HCT116 (cell line): ENCODE measurements at regions not wholly inside any gene's neighbourhood (a gene's known extent, or its start where the extent isn't known, plus 50 kb on each side); places are given as distances from the start of the nearest gene placed in this dataset.

ENCODE experiments used
- ATAC-seq: fragments of 200-7000 bp; cut with Tn5 transposase; 2 replicates; pipeline ENCODE4 v1.9.1; 2020; ENCODE audit warnings: mild to moderate bottlenecking, moderate library complexity
- BruUV-seq: library from RNA; stranded (reverse); fragments of 400-500 nt; replicated peaks from 2 replicates; lab custom pipeline; 2021; lab: Mats Ljungman, UMichigan
- CTCF ChIA-PET: fragments of 300-600 bp; sonication (Branson Sonifier 250); formaldehyde crosslinking; loops from one replicate; lab custom pipeline; 2021; ENCODE audit warnings: antibody characterized with exemption; lab: Charles Lee
- POLR2A ChIA-PET: fragments of 300-600, 350-600 bp; sonication (Branson Sonifier 250); formaldehyde crosslinking; loops from one replicate; lab custom pipeline; 2021; ENCODE audit warnings: antibody characterized with exemption; lab: Charles Lee
- RAD21 ChIA-PET, 2 experiments: fragments of 300-600 bp; sonication (Branson Sonifier 250); formaldehyde crosslinking; loops; one replicate each; lab custom pipeline; 2023; ENCODE audit warnings: low total read pairs in 2 of 2; ENCODE audit not compliant: uncharacterized antibody in 2 of 2, unreplicated experiment in 2 of 2, low non-redundant PET in 1 of 2; lab: Charles Lee
- DNase-seq: peaks from one replicate; pipeline ENCODE4 v3.0.0-alpha.2; 2010; ENCODE audit warnings: low read depth, low spot score
- H2AFZ ChIP-seq: fragments of 200-600 bp; shearing (Covaris generic), sonication (generic); 2 replicates; pipeline ENCODE4 v1.6.1; 2017; ENCODE audit warnings: low read depth, mixed run types, mixed read lengths, antibody characterized with exemption, low read length; ENCODE audit not compliant: poor library complexity, severe bottlenecking
- H3K27ac ChIP-seq: 2 replicates; pipeline ENCODE4 v1.5.1; 2012; ENCODE audit warnings: low read depth, low read length
- H3K27me3 ChIP-seq: fragments of 200-600 bp; sonication (generic); 2 replicates; pipeline ENCODE4 v1.6.1; 2016; ENCODE audit warnings: mixed run types, low read length, mixed read lengths; ENCODE audit not compliant: insufficient read depth
- H3K36me3 ChIP-seq, 2 experiments: fragments of 200-500 bp in 1 of 2; fragments of 200-600 bp in 1 of 2; sonication (Bioruptor generic) in 1 of 2; sonication (generic) in 1 of 2; 2 replicates each; pipeline versions ENCODE4 v1.5.1 to v1.6.1; 2014 to 2016; ENCODE audit warnings: low read length in 2 of 2, inconsistent platforms in 1 of 2, mixed read lengths in 1 of 2, mixed run types in 1 of 2; ENCODE audit not compliant: insufficient read depth in 2 of 2, control insufficient read depth in 1 of 2
- H3K4me1 ChIP-seq, 2 experiments: fragments of 200-600 bp in 1 of 2; sonication (generic) in 1 of 2; 2 replicates each; pipeline versions ENCODE4 v1.5.1 to v1.6.1; 2012 to 2017; ENCODE audit warnings: low read length in 2 of 2, inconsistent platforms in 1 of 2, mild to moderate bottlenecking in 1 of 2, mixed read lengths in 1 of 2, mixed run types in 1 of 2, moderate library complexity in 1 of 2; ENCODE audit not compliant: insufficient read depth in 2 of 2, control insufficient read depth in 1 of 2
- H3K4me2 ChIP-seq: fragments of 200-600 bp; sonication (generic); 2 replicates; pipeline ENCODE4 v1.6.1; 2017; ENCODE audit warnings: mixed run types, low read length, mixed read lengths
- H3K4me3 ChIP-seq, 2 experiments: fragments of 200-600 bp in 1 of 2; sonication (generic) in 1 of 2; replicated peaks in 1 of 2; 2 replicates each; pipeline ENCODE4 v1.5.1; 2011 to 2016; ENCODE audit warnings: low read length in 2 of 2, control low read depth in 1 of 2, low read depth in 1 of 2, mild to moderate bottlenecking in 1 of 2, mixed read lengths in 1 of 2, mixed run types in 1 of 2
- H3K79me2 ChIP-seq: fragments of 200-600 bp; sonication (generic); 2 replicates; pipeline ENCODE4 v1.6.1; 2017; ENCODE audit warnings: mild to moderate bottlenecking, mixed run types, low read length, moderate library complexity, mixed read lengths; ENCODE audit not compliant: insufficient read depth
- H3K9ac ChIP-seq: fragments of 200-600 bp; sonication (generic); 2 replicates; pipeline ENCODE4 v1.6.1; 2016; ENCODE audit warnings: low read length, mixed read lengths
- H3K9me2 ChIP-seq: fragments of 200-600 bp; sonication (generic), shearing (Covaris generic); 2 replicates; pipeline ENCODE4 v1.6.1; 2017; ENCODE audit warnings: mixed run types, mild to moderate bottlenecking, moderate library complexity; ENCODE audit not compliant: insufficient read depth
- H3K9me3 ChIP-seq, 2 experiments: fragments of 200-500 bp in 1 of 2; fragments of 200-600 bp in 1 of 2; sonication (Bioruptor generic) in 1 of 2; sonication (generic) in 1 of 2; 2 replicates each; pipeline ENCODE4 v1.6.1; 2014 to 2017; ENCODE audit warnings: low read length in 2 of 2, mixed read lengths in 2 of 2, inconsistent platforms in 1 of 2, low read depth in 1 of 2, mild to moderate bottlenecking in 1 of 2, mixed run types in 1 of 2, moderate library complexity in 1 of 2; ENCODE audit not compliant: control insufficient read depth in 1 of 2, insufficient read depth in 1 of 2
- H4K20me1 ChIP-seq: fragments of 200-600 bp; sonication (generic), shearing (Covaris generic); 2 replicates; pipeline ENCODE4 v1.6.1; 2017; ENCODE audit warnings: mixed run types, mild to moderate bottlenecking, moderate library complexity; ENCODE audit not compliant: insufficient read depth
- CBX3 ChIP-seq: IDR thresholded peaks from 2 replicates; pipeline ENCODE4 v1.6.1; 2012; ENCODE audit warnings: low read depth
- CTCF ChIP-seq, 3 experiments: fragments of 200-600 bp in 1 of 3; sonication (generic) in 1 of 3; IDR thresholded peaks in 2 of 3; conservative IDR thresholded peaks in 1 of 3; 2 replicates each; pipeline ENCODE4 v1.5.1; 2012 to 2017; ENCODE audit warnings: low read depth in 2 of 3, low read length in 2 of 3, antibody characterized with exemption in 1 of 3, borderline replicate concordance in 1 of 3, control low read depth in 1 of 3, mild to moderate bottlenecking in 1 of 3, mixed read lengths in 1 of 3, mixed run types in 1 of 3, moderate library complexity in 1 of 3; ENCODE audit not compliant: insufficient read depth in 1 of 3
- EGR1 ChIP-seq: IDR thresholded peaks from 2 replicates; pipeline ENCODE4 v1.6.1; 2012; ENCODE audit warnings: low read depth
- ELF1 ChIP-seq: IDR thresholded peaks from 2 replicates; pipeline ENCODE4 v1.6.1; 2012; ENCODE audit warnings: low read depth, borderline replicate concordance
- EZH2 ChIP-seq: fragments of 200-600 bp; sonication (generic); IDR thresholded peaks from 2 replicates; pipeline ENCODE4 v1.6.1; 2017; ENCODE audit warnings: antibody characterized with exemption, mixed run types
- EZH2phosphoT487 ChIP-seq: fragments of 200-600 bp; IDR thresholded peaks from 2 replicates; pipeline ENCODE4 v1.6.1; 2018; ENCODE audit warnings: antibody characterized with exemption, borderline replicate concordance
- JUND ChIP-seq: IDR thresholded peaks from 2 replicates; pipeline ENCODE4 v1.6.1; 2012
- POLR2AphosphoS5 ChIP-seq: IDR thresholded peaks from 2 replicates; pipeline ENCODE4 v1.6.1; 2011; ENCODE audit warnings: mild to moderate bottlenecking, low read depth, low read length, moderate library complexity
- RAD21 ChIP-seq: IDR thresholded peaks from 2 replicates; pipeline ENCODE4 v1.6.1; 2012; ENCODE audit warnings: low read depth, mild to moderate bottlenecking
- SIN3A ChIP-seq: IDR thresholded peaks from 2 replicates; pipeline ENCODE4 v1.6.1; 2012; ENCODE audit warnings: low read depth
- TCF7L2 ChIP-seq: IDR thresholded peaks from 2 replicates; pipeline ENCODE4 v1.7.0; 2011; ENCODE audit warnings: borderline replicate concordance, inconsistent platforms; ENCODE audit not compliant: insufficient read depth, insufficient read length; ENCODE audit errors: extremely low read depth
- ZFX ChIP-seq: fragments of 450-650 bp; IDR thresholded peaks from 2 replicates; pipeline ENCODE4 v1.6.1; 2017
- ZNF274 ChIP-seq: fragments of 200-500 bp; sonication (Bioruptor generic); IDR thresholded peaks from 2 replicates; pipeline ENCODE4 v1.6.1; 2014; ENCODE audit warnings: mild to moderate bottlenecking, low read depth, low read length, inconsistent platforms
- intact Hi-C: fragments of 100-400 bp; cut with micrococcal nuclease; formaldehyde crosslinking; loops from 2 replicates; pipeline ENCODE4 v1.10.0; 2022
- TF ChIP-seq, protein P1 (sequence below): IDR thresholded peaks from 2 replicates; pipeline ENCODE4 v1.6.1; 2012

DNA sequence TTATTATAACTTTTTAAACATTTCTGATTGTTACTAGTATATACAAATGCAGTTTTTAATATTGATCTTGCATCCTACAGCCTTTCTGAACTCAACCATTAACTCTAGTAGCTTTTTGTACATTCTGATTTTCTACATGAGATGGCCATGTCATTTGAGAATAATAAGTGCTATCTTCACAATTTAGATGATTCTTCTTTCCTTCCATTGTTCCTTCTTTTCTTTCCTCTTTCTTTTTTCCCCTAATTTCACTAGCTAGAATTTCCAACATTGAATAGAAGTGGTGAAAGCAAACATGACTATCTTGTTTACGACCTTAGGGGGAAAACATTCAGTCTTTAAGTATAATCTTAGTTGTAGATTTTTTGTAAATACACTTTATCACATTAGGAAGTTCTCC, 128.2 kb upstream of the PRSS16 start:
- intact Hi-C loops: no loop called here
- CTCF ChIA-PET: no interaction called here
- Histone ChIP-seq H4K20me1 (no peaks in the 10 kb centered on the region), H3K27ac (no peak overlapping the region), H3K36me3 (no peaks in the 10 kb centered on the region), H3K9me3 (no peaks in the 10 kb centered on the region), H3K4me2 (no peak overlapping the region), H2AFZ (no peak overlapping the region), H3K9me2 (no peaks in the 10 kb centered on the region), H3K4me1 (peaks cover 0 to 9% of the 10 kb centered on the region in 2 experiments; a peak in 2 of 4 replicates), H3K27me3 (no peaks in the 10 kb centered on the region), H3K79me2 (no peaks in the 10 kb centered on the region), H3K9ac (no peak overlapping the region), H3K4me3 (no peak overlapping the region)
- no peak for DNase-seq
- POLR2A ChIA-PET: no interaction called here
- BruUV-seq: no TSS peak
- ATAC-seq: no peak
- RAD21 ChIA-PET: interaction anchor here in 1 of 2 experiments (0.5 kb wide), 1 partner anchor 38 kb away, joined by 3 read pairs; no protein-coding TSS in a partner anchor
- no peak for TF ChIP-seq EGR1
- TF ChIP-seq POLR2AphosphoS5: no peak
- TF ChIP-seq RAD21: no peak
- no peak for TF ChIP-seq EZH2phosphoT487
- TF ChIP-seq ZFX: no peak

GRCh38 chr6:27119761-27120160, 127.7 kb upstream of the PRSS16 start:
- Histone ChIP-seq H3K4me2 (no peak overlapping the region), H3K27me3 (no peaks in the 10 kb centered on the region)
- TF ChIP-seq POLR2AphosphoS5 (no peak), JUND (no peak), ELF1 (no peak), SIN3A (no peak), TCF7L2 (no peak), EZH2phosphoT487 (no peak), CTCF (IDR thresholded peaks at IDR 0.05 in 2 of 3, conservative IDR thresholded peaks at IDR 0.05 in 1 of 3; ENCODE audit: borderline replicate concordance in 1 of 3, insufficient read depth in 1 of 3, low read depth in 2 of 3, low read length in 2 of 3) (no peak), EZH2 (no peak), ZFX (no peak), ZNF274 (no peak), CBX3 (no peak)
- TF ChIP-seq, protein P1, sequence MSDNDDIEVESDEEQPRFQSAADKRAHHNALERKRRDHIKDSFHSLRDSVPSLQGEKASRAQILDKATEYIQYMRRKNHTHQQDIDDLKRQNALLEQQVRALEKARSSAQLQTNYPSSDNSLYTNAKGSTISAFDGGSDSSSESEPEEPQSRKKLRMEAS: no peak
- TF ChIP-seq, all 23 proteins: peak for 0
- Histone ChIP-seq H2AFZ (no peak overlapping the region), H4K20me1 (no peaks in the 10 kb centered on the region), H3K36me3 (no peaks in the 10 kb centered on the region), H3K79me2 (no peaks in the 10 kb centered on the region), H3K4me1 (peaks cover 0 to 7% of the 10 kb centered on the region in 2 experiments; a peak in 2 of 4 replicates), H3K9me2 (no peaks in the 10 kb centered on the region), H3K9me3 (no peaks in the 10 kb centered on the region), H3K4me3 (no peak overlapping the region), H3K9ac (no peak overlapping the region), H3K27ac (no peak overlapping the region)
- ATAC-seq (no peak), DNase-seq (no peak)
- POLR2A ChIA-PET: no interaction called here
- intact Hi-C loops: no loop called here
- RAD21 ChIA-PET: interaction anchor here in 1 of 2 experiments (0.5 kb wide), 1 partner anchor 37 kb away, joined by 3 read pairs; no protein-coding TSS in a partner anchor
- BruUV-seq: no TSS peak
- CTCF ChIA-PET: no interaction called here
